Kidney (tissue), 13 donors: ENCODE measurements at regions not wholly inside any gene's neighbourhood (a gene's known extent, or its start where the extent isn't known, plus 50 kb on each side); places are given as distances from the start of the nearest gene placed in this dataset.
"Not testable (repeated sequence)": the region's sequence is repeated elsewhere in the genome, so short reads cannot be mapped to it uniquely, and the experiment has no call there.

Experiments
- DNase-seq, 5 donors: peaks; one replicate each; pipeline ENCODE4 v3.0.0-alpha.2; 2013 to 2020
- FAIRE-seq: peaks from 2 replicates; lab custom pipeline; 2012; peaks lifted over from hg19 to GRCh38; lab: Jason Lieb, UNC
- H3K27ac ChIP-seq, 2 donors: one replicate each; pipeline ENCODE4 v1.7.0; 2013; ENCODE audit warnings: low read depth in 2 of 2, low read length in 2 of 2, inconsistent platforms in 1 of 2
- H3K27me3 ChIP-seq: one replicate; pipeline ENCODE4 v1.7.1; 2013; ENCODE audit warnings: low read length, inconsistent platforms; ENCODE audit not compliant: control insufficient read depth, insufficient read depth
- H3K36me3 ChIP-seq, 3 donors: one replicate each; pipeline versions ENCODE4 v1.7.0 to v1.7.1; 2013; ENCODE audit warnings: low read length in 3 of 3, control low read depth in 1 of 3, inconsistent platforms in 1 of 3; ENCODE audit not compliant: insufficient read depth in 3 of 3, control insufficient read depth in 2 of 3
- H3K4me1 ChIP-seq, 3 donors: one replicate each; pipeline versions ENCODE4 v1.7.0 to v1.7.1; 2013; ENCODE audit warnings: low read length in 3 of 3, inconsistent platforms in 1 of 3, low read depth in 1 of 3; ENCODE audit not compliant: control insufficient read depth in 2 of 3, insufficient read depth in 2 of 3
- H3K4me3 ChIP-seq, 3 donors: one replicate each; pipeline versions ENCODE4 v1.7.0 to v1.8.1; 2013; ENCODE audit warnings: low read length in 3 of 3, control low read depth in 1 of 3, inconsistent platforms in 1 of 3
- H3K9ac ChIP-seq, 3 donors: one replicate each; pipeline versions ENCODE4 v1.7.0 to v1.7.1; 2013; ENCODE audit warnings: low read length in 3 of 3, control low read depth in 1 of 3, inconsistent platforms in 1 of 3
- H3K9me3 ChIP-seq, 3 donors: one replicate each; pipeline versions ENCODE4 v1.7.0 to v1.7.1; 2013; ENCODE audit warnings: low read length in 3 of 3, control low read depth in 1 of 3, inconsistent platforms in 1 of 3; ENCODE audit not compliant: control insufficient read depth in 2 of 3, insufficient read depth in 1 of 3
- CTCF ChIP-seq: IDR thresholded peaks from 3 replicates; pipeline ENCODE4 v1.5.1; 2012; ENCODE audit warnings: mild to moderate bottlenecking, moderate library complexity, borderline replicate concordance; ENCODE audit not compliant: insufficient read depth; ENCODE audit errors: extremely low read depth
- intact Hi-C: fragments of 100-400 bp; cut with DNase I; formaldehyde crosslinking; loops from one replicate; pipeline ENCODE4 v1.11.1; 2022
- donor health status: control.
- donor health status: control.
- donor health status: control.
- donor health status: control.
- donor health status: control.
- donor health status: DM: yes; HTN: yes; CAD: no.
- donor health status: Normal renal cell carcinoma (clear cell type).

- DNase-seq, H3K27ac ChIP-seq, H3K36me3 ChIP-seq, intact Hi-C loops, H3K4me3 ChIP-seq, H3K27me3 ChIP-seq, H3K9me3 ChIP-seq, H3K4me1 ChIP-seq, H3K9ac ChIP-seq, FAIRE-seq: not testable (repeated sequence)
Measured at GRCh38 chr6:78665819-78666218, 201.5 kb upstream of the IRAK1BP1 start.

GRCh38 chr6:78666764-78667163 lies 200.6 kb upstream of the IRAK1BP1 start:
- H3K27ac ChIP-seq, result no peak overlapping the region
- H3K4me1 ChIP-seq, result no peaks in the 10 kb centered on the region
- intact Hi-C loops, result no loop called here
- no peaks in the 10 kb centered on the region for H3K36me3 ChIP-seq
- H3K9ac ChIP-seq, result no peak overlapping the region
- no peaks in the 10 kb centered on the region for H3K27me3 ChIP-seq
- no peak for DNase-seq
- FAIRE-seq, result no peak
- no peak for TF ChIP-seq CTCF
- no peaks in the 10 kb centered on the region for H3K9me3 ChIP-seq
- no peak overlapping the region for H3K4me3 ChIP-seq

- Histone ChIP-seq H3K9ac (no peak overlapping the region), H3K36me3 (no peaks in the 10 kb centered on the region), H3K4me3 (no peak overlapping the region), H3K9me3 (no peaks in the 10 kb centered on the region), H3K27ac (no peak overlapping the region), H3K4me1 (no peaks in the 10 kb centered on the region), H3K27me3 (no peaks in the 10 kb centered on the region)
- DNase-seq (no peak), FAIRE-seq (no peak)
- no peak for TF ChIP-seq CTCF
- intact Hi-C loops, result no loop called here
Measured at GRCh38 chr6:78670156-78670555, 197.2 kb upstream of the IRAK1BP1 start.

- FAIRE-seq, result no peak
- Histone ChIP-seq H3K9me3 (no peaks in the 10 kb centered on the region), H3K4me1 (no peaks in the 10 kb centered on the region), H3K27ac (no peak overlapping the region), H3K27me3 (no peaks in the 10 kb centered on the region), H3K9ac (no peak overlapping the region), H3K36me3 (no peaks in the 10 kb centered on the region), H3K4me3 (no peak overlapping the region)
- TF ChIP-seq CTCF, result no peak
- no peak for DNase-seq
- intact Hi-C loops, result no loop called here
Measured at GRCh38 chr6:78670802-78671201, 196.5 kb upstream of the IRAK1BP1 start.

- H3K36me3 ChIP-seq, H3K27ac ChIP-seq, H3K27me3 ChIP-seq, H3K4me1 ChIP-seq, H3K9me3 ChIP-seq, H3K9ac ChIP-seq, H3K4me3 ChIP-seq, intact Hi-C loops, FAIRE-seq: not testable (repeated sequence)
- DNase-seq, result peak in 1 of 5 donors; percentile 43
Measured at GRCh38 chr6:78676069-78677007, 191.0 kb upstream of the IRAK1BP1 start.
